Esophagus muscularis mucosa (tissue), 4 donors: ENCODE measurements at regions not wholly inside any gene's neighbourhood (a gene's known extent, or its start where the extent isn't known, plus 50 kb on each side); places are given as distances from the start of the nearest gene placed in this dataset.

Experiments used
- EP300 ChIP-seq: sonication (generic); formaldehyde crosslinking; IDR thresholded peaks from one replicate; pipeline ENCODE4 v1.6.1; 2017; ENCODE audit warnings: antibody characterized with exemption
- POLR2A ChIP-seq: fragments of 450-650 bp; IDR thresholded peaks from one replicate; pipeline ENCODE4 v1.6.1; 2017; ENCODE audit warnings: antibody characterized with exemption, moderate library complexity, mild to moderate bottlenecking, low read depth
- TF ChIP-seq, protein P1 (sequence below), 3 experiments: fragments of 200-600 bp in 2 of 3; fragments of 450-650 bp in 1 of 3; sonication (generic) in 2 of 3; IDR thresholded peaks; one replicate each; pipeline ENCODE4 v1.5.1; 2017 to 2019; ENCODE audit warnings: antibody characterized with exemption in 3 of 3, mild to moderate bottlenecking in 2 of 3, moderate library complexity in 1 of 3

DNA sequence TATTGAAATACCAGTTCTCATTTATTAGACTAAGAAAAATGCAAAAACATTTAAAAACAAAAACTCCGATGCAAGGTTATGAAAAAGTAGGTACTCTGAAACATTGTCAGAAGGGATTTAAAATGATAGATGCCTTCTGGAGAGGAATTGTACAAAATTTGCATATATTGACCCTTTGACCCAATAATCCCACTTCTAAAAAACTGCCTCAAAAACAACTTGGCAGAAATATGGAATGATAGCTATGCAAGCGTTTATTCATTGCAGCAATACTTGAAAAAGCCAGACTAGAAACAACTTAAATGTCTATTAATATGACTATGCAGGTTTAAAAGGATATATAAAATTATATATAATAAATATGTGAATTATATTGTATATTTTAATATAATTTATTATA, 118.4 kb downstream of the PLK2 start:
- TF ChIP-seq POLR2A (no peak), EP300 (no peak)
- TF ChIP-seq, protein P1, sequence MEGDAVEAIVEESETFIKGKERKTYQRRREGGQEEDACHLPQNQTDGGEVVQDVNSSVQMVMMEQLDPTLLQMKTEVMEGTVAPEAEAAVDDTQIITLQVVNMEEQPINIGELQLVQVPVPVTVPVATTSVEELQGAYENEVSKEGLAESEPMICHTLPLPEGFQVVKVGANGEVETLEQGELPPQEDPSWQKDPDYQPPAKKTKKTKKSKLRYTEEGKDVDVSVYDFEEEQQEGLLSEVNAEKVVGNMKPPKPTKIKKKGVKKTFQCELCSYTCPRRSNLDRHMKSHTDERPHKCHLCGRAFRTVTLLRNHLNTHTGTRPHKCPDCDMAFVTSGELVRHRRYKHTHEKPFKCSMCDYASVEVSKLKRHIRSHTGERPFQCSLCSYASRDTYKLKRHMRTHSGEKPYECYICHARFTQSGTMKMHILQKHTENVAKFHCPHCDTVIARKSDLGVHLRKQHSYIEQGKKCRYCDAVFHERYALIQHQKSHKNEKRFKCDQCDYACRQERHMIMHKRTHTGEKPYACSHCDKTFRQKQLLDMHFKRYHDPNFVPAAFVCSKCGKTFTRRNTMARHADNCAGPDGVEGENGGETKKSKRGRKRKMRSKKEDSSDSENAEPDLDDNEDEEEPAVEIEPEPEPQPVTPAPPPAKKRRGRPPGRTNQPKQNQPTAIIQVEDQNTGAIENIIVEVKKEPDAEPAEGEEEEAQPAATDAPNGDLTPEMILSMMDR (IDR thresholded peaks at IDR 0.05): no peak
